GM12878 (cell line): ENCODE measurements at regions not wholly inside any gene's neighbourhood (a gene's known extent, or its start where the extent isn't known, plus 50 kb on each side); places are given as distances from the start of the nearest gene placed in this dataset.

Source experiments
- ATAC-seq: fragments of 200-7000 bp; cut with Tn5 transposase; 3 replicates; pipeline ENCODE4 v1.9.1; 2020; ENCODE audit warnings: mild to moderate bottlenecking, moderate library complexity
- BruUV-seq: library from RNA; stranded (reverse); fragments of 400-500 nt; replicated peaks from 2 replicates; lab custom pipeline; 2021; lab: Mats Ljungman, UMichigan
- CTCF ChIA-PET: fragments of 300-600 bp; sonication (Branson Sonifier 250); formaldehyde crosslinking; extraction: SDS; loops from one replicate; lab custom pipeline; 2021; ENCODE audit warnings: inconsistent platforms; lab: Yijun Ruan, JAX
- POLR2A ChIA-PET: fragments of 350-600 bp; formaldehyde crosslinking; extraction: SDS; loops from one replicate; lab custom pipeline; 2021; ENCODE audit warnings: inconsistent platforms; lab: Charles Lee
- RAD21 ChIA-PET: fragments of 300-600 bp; sonication (Branson Sonifier 250); formaldehyde crosslinking; loops from one replicate; lab custom pipeline; 2023; ENCODE audit warnings: antibody characterized with exemption; ENCODE audit not compliant: unreplicated experiment; lab: Charles Lee
- SMC1A ChIA-PET: fragments of 300-600 bp; sonication (Branson Sonifier 250); formaldehyde crosslinking; loops from one replicate; lab custom pipeline; 2023; ENCODE audit not compliant: unreplicated experiment, uncharacterized antibody; lab: Charles Lee
- DNase-seq: peaks from one replicate; pipeline ENCODE4 v3.0.0-alpha.2; 2011; ENCODE audit warnings: low read depth, low spot score
- FAIRE-seq: peaks from 3 replicates; lab custom pipeline; 2011; peaks lifted over from hg19 to GRCh38; lab: Jason Lieb, UNC
- H2AFZ ChIP-seq: 2 replicates; pipeline ENCODE4 v1.6.0; 2011; ENCODE audit warnings: low read depth, low read length, control low read depth; ENCODE audit not compliant: control insufficient read depth
- H3K27ac ChIP-seq: 2 replicates; pipeline ENCODE4 v1.5.1; 2011; ENCODE audit warnings: control low read depth; ENCODE audit not compliant: control insufficient read depth, insufficient read depth
- H3K27me3 ChIP-seq, 2 experiments: replicated peaks in 1 of 2; 2 replicates each; pipeline versions ENCODE4 v1.6.0 to v1.6.1; 2011; ENCODE audit warnings: low read length in 1 of 2; ENCODE audit not compliant: control insufficient read depth in 2 of 2, insufficient read depth in 2 of 2
- H3K36me3 ChIP-seq, 2 experiments: 2 replicates each; pipeline ENCODE4 v1.5.1; 2011; ENCODE audit warnings: low read length in 1 of 2; ENCODE audit not compliant: control insufficient read depth in 2 of 2, insufficient read depth in 2 of 2
- H3K4me1 ChIP-seq: 2 replicates; pipeline ENCODE4 v1.6.1; 2011; ENCODE audit warnings: mild to moderate bottlenecking, low read length, moderate library complexity, mixed read lengths; ENCODE audit not compliant: control insufficient read depth, insufficient read depth
- H3K4me2 ChIP-seq: 2 replicates; pipeline ENCODE4 v1.6.0; 2011; ENCODE audit warnings: control low read depth; ENCODE audit not compliant: control insufficient read depth, insufficient read depth
- H3K4me3 ChIP-seq: fragments of 200-600 bp; sonication (generic); 2 replicates; pipeline ENCODE4 v1.5.1; 2016
- H3K79me2 ChIP-seq: 2 replicates; pipeline ENCODE4 v1.6.0; 2011; ENCODE audit warnings: low read length; ENCODE audit not compliant: control insufficient read depth, insufficient read depth
- H3K9ac ChIP-seq: 2 replicates; pipeline ENCODE4 v1.8.0; 2011; ENCODE audit warnings: low read length, control low read depth, mixed read lengths; ENCODE audit not compliant: control insufficient read depth, insufficient read depth
- H3K9me3 ChIP-seq: replicated peaks from 3 replicates; pipeline ENCODE4 v1.5.1; 2011; ENCODE audit warnings: mild to moderate bottlenecking, low read length; ENCODE audit not compliant: control insufficient read depth, insufficient read depth
- H4K20me1 ChIP-seq: 2 replicates; pipeline ENCODE4 v1.6.0; 2011; ENCODE audit not compliant: control insufficient read depth, insufficient read depth
- BMI1 ChIP-seq: fragments of 450-650 bp; IDR thresholded peaks from 2 replicates; pipeline ENCODE4 v1.6.1; 2016; ENCODE audit warnings: mild to moderate bottlenecking, moderate library complexity, borderline replicate concordance
- MTA3 ChIP-seq: IDR thresholded peaks from 2 replicates; pipeline ENCODE4 v1.6.1; 2012; ENCODE audit warnings: low read length, inconsistent platforms, borderline replicate concordance
- POLR2A ChIP-seq: IDR thresholded peaks from 2 replicates; pipeline ENCODE4 v1.6.1; 2011; ENCODE audit warnings: low read depth, mild to moderate bottlenecking, low read length
- SPI1 ChIP-seq: IDR thresholded peaks from 2 replicates; pipeline ENCODE4 v1.6.1; 2011; ENCODE audit warnings: low read depth, mild to moderate bottlenecking, low read length, moderate library complexity, borderline replicate concordance; ENCODE audit not compliant: insufficient read depth
- USF1 ChIP-seq: IDR thresholded peaks from 2 replicates; pipeline ENCODE4 v1.6.1; 2011; ENCODE audit warnings: borderline replicate concordance, low read depth, mild to moderate bottlenecking, moderate library complexity, mixed read lengths, low read length; ENCODE audit not compliant: insufficient read depth; ENCODE audit errors: extremely low read length
- WGBS: methylation state at CpG from one replicate; pipeline ENCODE4 v1.1.6; 2016; ENCODE audit warnings: low lambda C conversion rate; ENCODE audit not compliant: insufficient replicate concordance, insufficient coverage; ENCODE audit errors: missing lambda C conversion rate; 5-methylcytosine and 5-hydroxymethylcytosine counted together
- in situ Hi-C: fragments of 300-500 bp; cut with MboI; formaldehyde crosslinking; loops from 9 replicates; pipeline ENCODE4 v1.14.3; 2018; ENCODE audit warnings: mixed read lengths
- intact Hi-C: fragments of 100-400 bp; cut with micrococcal nuclease; formaldehyde crosslinking; loops from one replicate; pipeline ENCODE4 v1.14.2; 2022; ENCODE audit not compliant: unreplicated experiment
- TF ChIP-seq, protein P1 (sequence below): IDR thresholded peaks from 2 replicates; pipeline ENCODE4 v1.6.1; 2011; ENCODE audit warnings: borderline replicate concordance, low read depth, mild to moderate bottlenecking, moderate library complexity, low read length; ENCODE audit not compliant: insufficient read depth, poor library complexity, severe bottlenecking

GRCh38 chr4:183571350-183571941 lies 66.6 kb downstream of the ING2 start:
- Histone ChIP-seq H3K9me3 (no peaks in the 10 kb centered on the region), H3K4me1 (no peaks in the 10 kb centered on the region), H4K20me1 (no peaks in the 10 kb centered on the region), H3K27ac (no peak overlapping the region), H3K79me2 (no peaks in the 10 kb centered on the region), H3K4me3 (no peak overlapping the region), H3K27me3 (peaks cover 0 to 2% of the 10 kb centered on the region in 2 experiments; a peak in 1 of 4 replicates), H2AFZ (no peak overlapping the region), H3K9ac (no peak overlapping the region), H3K36me3 (no peaks in the 10 kb centered on the region), H3K4me2 (no peak overlapping the region)
- CTCF ChIA-PET: no interaction called here
- peak; percentile 58; the same call in 1 of the 2 replicates for TF ChIP-seq SPI1
- TF ChIP-seq MTA3: no peak
- TF ChIP-seq POLR2A: no peak
- TF ChIP-seq BMI1: peak; percentile 41; the same call in 1 of the 2 replicates
- WGBS: 57% methylated on average over 10 of the region's 10 CpGs
- DNase-seq: no peak
- no peak for FAIRE-seq
- in situ Hi-C loops: no loop called here
- no peak for ATAC-seq
- intact Hi-C loops: no loop called here
- SMC1A ChIA-PET: no interaction called here
- RAD21 ChIA-PET: no interaction called here
- POLR2A ChIA-PET: no interaction called here
- BruUV-seq: no TSS peak

GRCh38 chr4:183576701-183577404 lies 72.0 kb downstream of the ING2 start:
- Histone ChIP-seq H3K9me3 (no peaks in the 10 kb centered on the region; the same call in 2 of the 3 replicates), H3K36me3 (no peaks in the 10 kb centered on the region)
- no TSS peak for BruUV-seq
- in situ Hi-C loops (no loop called here), intact Hi-C loops (no loop called here)
- TF ChIP-seq, protein P1, sequence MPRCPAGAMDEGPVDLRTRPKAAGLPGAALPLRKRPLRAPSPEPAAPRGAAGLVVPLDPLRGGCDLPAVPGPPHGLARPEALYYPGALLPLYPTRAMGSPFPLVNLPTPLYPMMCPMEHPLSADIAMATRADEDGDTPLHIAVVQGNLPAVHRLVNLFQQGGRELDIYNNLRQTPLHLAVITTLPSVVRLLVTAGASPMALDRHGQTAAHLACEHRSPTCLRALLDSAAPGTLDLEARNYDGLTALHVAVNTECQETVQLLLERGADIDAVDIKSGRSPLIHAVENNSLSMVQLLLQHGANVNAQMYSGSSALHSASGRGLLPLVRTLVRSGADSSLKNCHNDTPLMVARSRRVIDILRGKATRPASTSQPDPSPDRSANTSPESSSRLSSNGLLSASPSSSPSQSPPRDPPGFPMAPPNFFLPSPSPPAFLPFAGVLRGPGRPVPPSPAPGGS: peak; percentile 57
- TF ChIP-seq USF1: no peak
- TF ChIP-seq, all 136 proteins: peak for 1
- Histone ChIP-seq H3K27me3 (no peaks in the 10 kb centered on the region), H3K9ac (no peak overlapping the region), H3K79me2 (no peaks in the 10 kb centered on the region), H3K4me1 (no peaks in the 10 kb centered on the region), H4K20me1 (no peaks in the 10 kb centered on the region), H3K4me3 (no peak overlapping the region), H2AFZ (no peak overlapping the region), H3K27ac (no peak overlapping the region), H3K4me2 (no peak overlapping the region)
- ChIA-PET POLR2A (interaction anchor here (0.7 kb wide), 1 partner anchor 33 kb away, joined by 3 read pairs; no protein-coding TSS in a partner anchor), CTCF (no interaction called here), SMC1A (no interaction called here), RAD21 (no interaction called here)
- ATAC-seq: no peak
- DNase-seq: no peak
- 53% methylated on average over 6 of the region's 6 CpGs for WGBS
- FAIRE-seq: no peak
